HL-60 (cell line): ENCODE measurements at regions not wholly inside any gene's neighbourhood (a gene's known extent, or its start where the extent isn't known, plus 50 kb on each side); places are given as distances from the start of the nearest gene placed in this dataset.

Experiments
- DNase-seq, 2 experiments: peaks; one replicate each; pipeline ENCODE4 v3.0.0-alpha.2; 2010 to 2020; ENCODE audit warnings: low read depth in 1 of 2, low spot score in 1 of 2
- H3K27ac ChIP-seq: fragments of 250-450 bp; sonication (Bioruptor Pico); replicated peaks from 2 replicates; pipeline ENCODE4 v1.5.1; 2020; ENCODE audit warnings: mild to moderate bottlenecking, moderate library complexity
- H3K27me3 ChIP-seq: fragments of 250-450 bp; sonication (Bioruptor Pico); 2 replicates; pipeline ENCODE4 v1.5.1; 2021; ENCODE audit warnings: mild to moderate bottlenecking, moderate library complexity; ENCODE audit not compliant: insufficient read depth, poor library complexity, severe bottlenecking
- H3K4me3 ChIP-seq: replicated peaks from 2 replicates; pipeline ENCODE4 v1.5.1; 2011; ENCODE audit warnings: mild to moderate bottlenecking, control low read depth, low read length; ENCODE audit not compliant: insufficient read depth
- GABPA ChIP-seq: IDR thresholded peaks from 2 replicates; pipeline ENCODE4 v1.6.1; 2012; ENCODE audit warnings: low read depth
- POLR2AphosphoS5 ChIP-seq: IDR thresholded peaks from 2 replicates; pipeline ENCODE4 v1.6.1; 2012; ENCODE audit warnings: low read depth
- SPI1 ChIP-seq: IDR thresholded peaks from 2 replicates; pipeline ENCODE4 v1.6.1; 2012; ENCODE audit warnings: low read depth, mild to moderate bottlenecking, borderline replicate concordance
- TF ChIP-seq, protein P1 (sequence below): IDR thresholded peaks from one replicate; pipeline ENCODE4 v1.5.1; 2011; ENCODE audit warnings: low read length, control low read depth, inconsistent platforms; ENCODE audit not compliant: insufficient read depth
- TF ChIP-seq, protein P2 (sequence below): IDR thresholded peaks from 2 replicates; pipeline ENCODE4 v1.6.1; 2012; ENCODE audit warnings: low read depth; ENCODE audit not compliant: insufficient replicate concordance

DNA sequence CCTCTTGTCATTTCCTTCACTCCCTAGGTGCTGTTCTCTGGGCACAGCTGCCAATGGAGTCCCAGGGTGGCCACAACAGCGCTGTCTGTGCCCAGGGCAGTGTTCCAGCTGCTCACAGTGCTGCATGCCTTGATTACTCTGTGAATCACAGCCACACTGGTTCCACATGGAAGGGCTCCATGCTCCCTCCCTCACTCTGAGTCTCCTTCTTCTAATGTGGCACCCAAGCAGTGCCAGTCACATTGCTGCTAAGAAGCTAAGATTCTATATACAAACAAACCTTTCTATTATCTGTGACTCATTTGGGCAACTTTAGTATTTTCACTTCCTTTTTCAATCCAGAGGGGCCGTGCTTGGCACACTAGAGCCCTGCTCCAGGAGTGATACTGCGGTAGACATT lies 248.7 kb downstream of the TDRD3 start:
- H3K27ac ChIP-seq, result no peak overlapping the region
- no peak for TF ChIP-seq POLR2AphosphoS5
- TF ChIP-seq, protein P1, sequence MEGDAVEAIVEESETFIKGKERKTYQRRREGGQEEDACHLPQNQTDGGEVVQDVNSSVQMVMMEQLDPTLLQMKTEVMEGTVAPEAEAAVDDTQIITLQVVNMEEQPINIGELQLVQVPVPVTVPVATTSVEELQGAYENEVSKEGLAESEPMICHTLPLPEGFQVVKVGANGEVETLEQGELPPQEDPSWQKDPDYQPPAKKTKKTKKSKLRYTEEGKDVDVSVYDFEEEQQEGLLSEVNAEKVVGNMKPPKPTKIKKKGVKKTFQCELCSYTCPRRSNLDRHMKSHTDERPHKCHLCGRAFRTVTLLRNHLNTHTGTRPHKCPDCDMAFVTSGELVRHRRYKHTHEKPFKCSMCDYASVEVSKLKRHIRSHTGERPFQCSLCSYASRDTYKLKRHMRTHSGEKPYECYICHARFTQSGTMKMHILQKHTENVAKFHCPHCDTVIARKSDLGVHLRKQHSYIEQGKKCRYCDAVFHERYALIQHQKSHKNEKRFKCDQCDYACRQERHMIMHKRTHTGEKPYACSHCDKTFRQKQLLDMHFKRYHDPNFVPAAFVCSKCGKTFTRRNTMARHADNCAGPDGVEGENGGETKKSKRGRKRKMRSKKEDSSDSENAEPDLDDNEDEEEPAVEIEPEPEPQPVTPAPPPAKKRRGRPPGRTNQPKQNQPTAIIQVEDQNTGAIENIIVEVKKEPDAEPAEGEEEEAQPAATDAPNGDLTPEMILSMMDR, result no peak
- TF ChIP-seq, protein P2, sequence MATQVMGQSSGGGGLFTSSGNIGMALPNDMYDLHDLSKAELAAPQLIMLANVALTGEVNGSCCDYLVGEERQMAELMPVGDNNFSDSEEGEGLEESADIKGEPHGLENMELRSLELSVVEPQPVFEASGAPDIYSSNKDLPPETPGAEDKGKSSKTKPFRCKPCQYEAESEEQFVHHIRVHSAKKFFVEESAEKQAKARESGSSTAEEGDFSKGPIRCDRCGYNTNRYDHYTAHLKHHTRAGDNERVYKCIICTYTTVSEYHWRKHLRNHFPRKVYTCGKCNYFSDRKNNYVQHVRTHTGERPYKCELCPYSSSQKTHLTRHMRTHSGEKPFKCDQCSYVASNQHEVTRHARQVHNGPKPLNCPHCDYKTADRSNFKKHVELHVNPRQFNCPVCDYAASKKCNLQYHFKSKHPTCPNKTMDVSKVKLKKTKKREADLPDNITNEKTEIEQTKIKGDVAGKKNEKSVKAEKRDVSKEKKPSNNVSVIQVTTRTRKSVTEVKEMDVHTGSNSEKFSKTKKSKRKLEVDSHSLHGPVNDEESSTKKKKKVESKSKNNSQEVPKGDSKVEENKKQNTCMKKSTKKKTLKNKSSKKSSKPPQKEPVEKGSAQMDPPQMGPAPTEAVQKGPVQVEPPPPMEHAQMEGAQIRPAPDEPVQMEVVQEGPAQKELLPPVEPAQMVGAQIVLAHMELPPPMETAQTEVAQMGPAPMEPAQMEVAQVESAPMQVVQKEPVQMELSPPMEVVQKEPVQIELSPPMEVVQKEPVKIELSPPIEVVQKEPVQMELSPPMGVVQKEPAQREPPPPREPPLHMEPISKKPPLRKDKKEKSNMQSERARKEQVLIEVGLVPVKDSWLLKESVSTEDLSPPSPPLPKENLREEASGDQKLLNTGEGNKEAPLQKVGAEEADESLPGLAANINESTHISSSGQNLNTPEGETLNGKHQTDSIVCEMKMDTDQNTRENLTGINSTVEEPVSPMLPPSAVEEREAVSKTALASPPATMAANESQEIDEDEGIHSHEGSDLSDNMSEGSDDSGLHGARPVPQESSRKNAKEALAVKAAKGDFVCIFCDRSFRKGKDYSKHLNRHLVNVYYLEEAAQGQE, result no peak
- no peak for TF ChIP-seq SPI1
- TF ChIP-seq GABPA, result no peak
- no peak overlapping the region for H3K4me3 ChIP-seq
- no peak for DNase-seq
- no peaks in the 10 kb centered on the region for H3K27me3 ChIP-seq

- DNase-seq, result no peak
These were observed 245.5 kb downstream of the TDRD3 start for GRCh38 chr13:60642552-60642951.

DNA sequence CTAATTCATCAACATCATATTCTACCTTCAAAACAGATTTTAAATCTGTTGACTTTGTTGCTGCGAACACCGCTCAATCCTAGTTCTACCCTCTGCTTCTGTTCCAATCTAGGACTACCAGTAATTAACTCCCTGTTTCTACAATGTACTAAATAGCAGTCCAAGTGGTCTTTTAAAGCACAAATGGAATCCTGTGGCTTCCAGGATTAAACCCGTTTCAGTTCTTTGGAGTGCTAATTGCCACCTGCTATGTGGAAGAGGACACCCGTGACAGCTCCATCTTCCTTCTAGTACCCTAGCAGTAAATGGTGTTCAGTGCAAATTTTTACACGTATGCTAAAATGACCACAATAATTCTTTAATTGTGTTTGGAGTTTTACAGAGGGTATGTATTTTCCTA lies 232.1 kb downstream of the TDRD3 start:
- Histone ChIP-seq H3K27ac (no peak overlapping the region), H3K4me3 (no peak overlapping the region), H3K27me3 (no peaks in the 10 kb centered on the region)
- TF ChIP-seq POLR2AphosphoS5, result no peak
- no peak for TF ChIP-seq GABPA
- TF ChIP-seq SPI1, result no peak
- TF ChIP-seq, protein P1, result no peak
- TF ChIP-seq, protein P2, result no peak
- no peak for DNase-seq

More at GRCh38 chr13:60642552-60642951, 245.5 kb downstream of the TDRD3 start:
- TF ChIP-seq, protein P2, result no peak
- no peak for TF ChIP-seq POLR2AphosphoS5
- no peak for TF ChIP-seq GABPA
- TF ChIP-seq, protein P1, result no peak
- TF ChIP-seq SPI1, result no peak
- H3K27ac ChIP-seq, result no peak overlapping the region
- H3K27me3 ChIP-seq, result no peaks in the 10 kb centered on the region
- H3K4me3 ChIP-seq, result no peak overlapping the region
